HFFc6 (cell line): ENCODE measurements at regions not wholly inside any gene's neighbourhood (a gene's known extent, or its start where the extent isn't known, plus 50 kb on each side); places are given as distances from the start of the nearest gene placed in this dataset.

ENCODE experiments used
- DNase-seq: peaks from one replicate; pipeline ENCODE4 v3.0.0-alpha.2; 2018
- H3K27ac Mint-ChIP-seq: 2 replicates; pipeline ENCODE4 v1.8.0; 2020; ENCODE audit warnings: mild to moderate bottlenecking, mixed read lengths
- H3K27me3 Mint-ChIP-seq: 2 replicates; pipeline ENCODE4 v1.8.0; 2021; ENCODE audit warnings: mild to moderate bottlenecking, moderate library complexity, mixed read lengths; ENCODE audit not compliant: insufficient read depth
- H3K36me3 Mint-ChIP-seq: 2 replicates; pipeline ENCODE4 v1.8.0; 2021; ENCODE audit warnings: low read depth, mixed read lengths
- H3K4me1 Mint-ChIP-seq: 2 replicates; pipeline ENCODE4 v1.8.0; 2020; ENCODE audit warnings: low read depth, mixed read lengths
- H3K4me3 Mint-ChIP-seq: 2 replicates; pipeline ENCODE4 v1.8.0; 2020; ENCODE audit warnings: mild to moderate bottlenecking, moderate library complexity, mixed read lengths
- H3K9me3 Mint-ChIP-seq: 2 replicates; pipeline ENCODE4 v1.8.0; 2020; ENCODE audit warnings: mild to moderate bottlenecking, mixed read lengths
- TF ChIP-seq, protein P1 (sequence below): fragments of 200-600 bp; sonication (generic); IDR thresholded peaks from 2 replicates; pipeline ENCODE4 v1.5.0; 2021; ENCODE audit warnings: antibody characterized with exemption, mild to moderate bottlenecking

DNA sequence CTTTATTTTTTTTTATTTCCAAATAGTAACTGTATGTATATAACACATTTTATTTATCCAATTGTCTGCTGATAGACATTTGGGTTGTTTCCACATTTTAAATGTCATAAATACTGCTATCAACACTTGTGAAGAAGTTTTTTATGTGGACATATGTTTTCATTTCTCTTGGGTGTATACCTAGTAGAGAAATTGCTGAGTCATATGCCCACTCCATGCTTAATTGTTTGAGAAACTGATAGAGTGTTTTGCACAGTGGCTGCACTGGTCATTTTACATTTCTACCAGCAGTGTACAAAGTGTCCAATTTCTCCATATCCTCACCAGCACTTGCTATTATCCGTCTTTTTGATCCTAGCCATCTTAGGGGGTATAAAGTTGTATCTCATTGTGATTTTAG is 567.8 kb downstream of the GBA3 start:
- TF ChIP-seq, protein P1, sequence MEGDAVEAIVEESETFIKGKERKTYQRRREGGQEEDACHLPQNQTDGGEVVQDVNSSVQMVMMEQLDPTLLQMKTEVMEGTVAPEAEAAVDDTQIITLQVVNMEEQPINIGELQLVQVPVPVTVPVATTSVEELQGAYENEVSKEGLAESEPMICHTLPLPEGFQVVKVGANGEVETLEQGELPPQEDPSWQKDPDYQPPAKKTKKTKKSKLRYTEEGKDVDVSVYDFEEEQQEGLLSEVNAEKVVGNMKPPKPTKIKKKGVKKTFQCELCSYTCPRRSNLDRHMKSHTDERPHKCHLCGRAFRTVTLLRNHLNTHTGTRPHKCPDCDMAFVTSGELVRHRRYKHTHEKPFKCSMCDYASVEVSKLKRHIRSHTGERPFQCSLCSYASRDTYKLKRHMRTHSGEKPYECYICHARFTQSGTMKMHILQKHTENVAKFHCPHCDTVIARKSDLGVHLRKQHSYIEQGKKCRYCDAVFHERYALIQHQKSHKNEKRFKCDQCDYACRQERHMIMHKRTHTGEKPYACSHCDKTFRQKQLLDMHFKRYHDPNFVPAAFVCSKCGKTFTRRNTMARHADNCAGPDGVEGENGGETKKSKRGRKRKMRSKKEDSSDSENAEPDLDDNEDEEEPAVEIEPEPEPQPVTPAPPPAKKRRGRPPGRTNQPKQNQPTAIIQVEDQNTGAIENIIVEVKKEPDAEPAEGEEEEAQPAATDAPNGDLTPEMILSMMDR, result no peak
- Mint-ChIP-seq H3K27ac (no peak overlapping the region), H3K36me3 (no peaks in the 10 kb centered on the region), H3K4me3 (no peak overlapping the region), H3K9me3 (peaks cover 17% of the 10 kb centered on the region), H3K4me1 (no peaks in the 10 kb centered on the region), H3K27me3 (peaks cover 2% of the 10 kb centered on the region; the same call in 1 of the 2 replicates)
- DNase-seq, result no peak

- Mint-ChIP-seq H3K9me3 (peaks cover 28% of the 10 kb centered on the region), H3K4me1 (no peaks in the 10 kb centered on the region), H3K27ac (no peak overlapping the region), H3K27me3 (no peaks in the 10 kb centered on the region), H3K36me3 (no peaks in the 10 kb centered on the region), H3K4me3 (no peak overlapping the region)
- TF ChIP-seq, protein P1, result no peak
- DNase-seq, result no peak
Measured at GRCh38 chr4:23245203-23245832, 552.6 kb downstream of the GBA3 start.

GRCh38 chr4:23242962-23243361 is 550.2 kb downstream of the GBA3 start:
- H3K27ac Mint-ChIP-seq, result no peak overlapping the region
- no peak for DNase-seq
- no peaks in the 10 kb centered on the region for H3K4me1 Mint-ChIP-seq
- peaks cover 32% of the 10 kb centered on the region for H3K9me3 Mint-ChIP-seq
- no peaks in the 10 kb centered on the region for H3K27me3 Mint-ChIP-seq
- TF ChIP-seq, protein P1, result no peak
- H3K36me3 Mint-ChIP-seq, result no peaks in the 10 kb centered on the region
- no peak overlapping the region for H3K4me3 Mint-ChIP-seq

GRCh38 chr4:23241408-23241807 is 548.7 kb downstream of the GBA3 start:
- H3K4me1 Mint-ChIP-seq, result no peaks in the 10 kb centered on the region
- no peaks in the 10 kb centered on the region for H3K27me3 Mint-ChIP-seq
- no peak overlapping the region for H3K4me3 Mint-ChIP-seq
- TF ChIP-seq, protein P1, result no peak
- no peaks in the 10 kb centered on the region for H3K36me3 Mint-ChIP-seq
- H3K9me3 Mint-ChIP-seq, result peaks cover 34% of the 10 kb centered on the region
- no peak overlapping the region for H3K27ac Mint-ChIP-seq
- no peak for DNase-seq

DNA sequence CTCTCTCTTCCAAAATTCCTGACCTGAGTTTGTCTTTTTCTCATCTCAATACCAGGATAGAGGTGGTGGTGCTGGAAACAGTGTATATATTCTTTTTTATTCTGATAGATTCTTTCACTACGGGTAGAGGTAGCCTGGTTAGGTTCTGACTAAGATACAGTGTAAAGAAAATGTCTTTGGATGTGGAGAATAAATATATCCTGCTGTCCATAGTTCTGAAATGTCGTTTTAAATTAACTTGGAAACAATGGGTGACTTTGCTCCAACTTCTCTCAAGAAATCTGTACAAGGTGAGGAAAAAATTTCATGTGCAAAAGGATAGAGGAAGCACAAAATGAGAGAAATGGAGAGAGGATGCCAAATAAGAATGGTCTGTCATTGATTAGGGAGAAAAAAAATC is 546.1 kb downstream of the GBA3 start:
- H3K9me3 Mint-ChIP-seq, result peaks cover 35% of the 10 kb centered on the region
- no peaks in the 10 kb centered on the region for H3K36me3 Mint-ChIP-seq
- H3K27me3 Mint-ChIP-seq, result no peaks in the 10 kb centered on the region
- no peak for DNase-seq
- H3K4me1 Mint-ChIP-seq, result no peaks in the 10 kb centered on the region
- no peak overlapping the region for H3K4me3 Mint-ChIP-seq
- H3K27ac Mint-ChIP-seq, result no peak overlapping the region
- TF ChIP-seq, protein P1, result no peak

DNA sequence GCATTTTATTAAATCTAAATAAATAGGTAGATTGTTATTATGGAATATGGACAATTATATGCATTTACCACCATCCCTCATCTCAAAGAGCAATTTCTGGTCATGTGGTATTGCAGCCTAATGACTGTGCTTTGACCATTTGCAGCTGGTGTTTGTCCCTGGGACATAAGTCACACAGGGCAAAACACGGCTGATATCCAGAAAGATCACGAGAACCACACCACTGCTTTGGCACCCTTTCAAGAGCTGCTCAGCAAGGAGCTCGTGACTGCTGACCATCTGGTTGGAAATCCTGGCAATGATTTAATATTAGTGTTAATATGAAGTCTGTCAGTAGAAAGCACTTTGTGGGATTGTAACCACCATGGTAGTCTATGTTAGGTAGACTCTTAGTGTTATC is 545.0 kb downstream of the GBA3 start:
- no peak for DNase-seq
- Mint-ChIP-seq H3K4me1 (no peaks in the 10 kb centered on the region), H3K27ac (no peak overlapping the region), H3K36me3 (no peaks in the 10 kb centered on the region), H3K9me3 (peaks cover 33% of the 10 kb centered on the region), H3K4me3 (no peak overlapping the region), H3K27me3 (no peaks in the 10 kb centered on the region)
- TF ChIP-seq, protein P1, result no peak
